M059J (cell line): ENCODE measurements at regions not wholly inside any gene's neighbourhood (a gene's known extent, or its start where the extent isn't known, plus 50 kb on each side); places are given as distances from the start of the nearest gene placed in this dataset.

Experiments used
- DNase-seq: peaks from one replicate; pipeline ENCODE4 v3.0.0-alpha.2; 2012; ENCODE audit warnings: low read depth

DNA sequence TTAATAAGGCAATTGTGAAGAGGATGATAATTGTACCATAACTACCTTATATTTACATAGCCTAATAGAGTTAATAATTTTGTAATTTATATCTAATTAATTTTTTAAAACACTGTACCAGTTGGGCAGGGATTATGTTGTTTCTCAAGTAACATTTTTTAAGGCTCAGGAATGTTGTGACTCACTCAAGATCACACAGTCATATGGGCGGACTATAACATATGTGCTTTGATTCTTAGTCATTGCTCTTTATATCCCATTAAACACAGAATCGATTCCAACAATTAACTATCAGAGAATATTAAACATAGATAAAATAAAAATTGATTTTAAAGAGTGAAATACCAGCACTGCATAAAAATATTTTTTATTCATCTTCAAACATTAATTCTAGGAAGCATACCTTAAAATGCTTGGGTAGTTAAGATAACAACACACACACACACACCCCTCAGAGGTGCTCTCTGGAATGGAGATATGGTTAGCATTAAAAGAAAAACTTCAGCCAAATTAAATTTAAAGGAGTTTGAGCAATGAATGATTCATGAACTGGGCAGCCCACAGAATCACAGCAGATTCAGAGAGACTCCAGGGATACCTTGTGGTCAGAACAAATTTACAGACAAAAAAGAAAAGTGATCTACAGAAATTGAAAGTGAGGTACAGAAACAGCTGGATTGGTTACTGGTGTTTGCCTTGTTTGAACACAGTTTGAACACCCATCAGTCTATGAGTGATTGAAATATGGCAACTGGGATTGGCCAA is 869.4 kb upstream of the ID2 start:
- no peak for DNase-seq

GRCh38 chr2:7813541-7814292 is 868.1 kb upstream of the ID2 start:
- no peak for DNase-seq

DNA sequence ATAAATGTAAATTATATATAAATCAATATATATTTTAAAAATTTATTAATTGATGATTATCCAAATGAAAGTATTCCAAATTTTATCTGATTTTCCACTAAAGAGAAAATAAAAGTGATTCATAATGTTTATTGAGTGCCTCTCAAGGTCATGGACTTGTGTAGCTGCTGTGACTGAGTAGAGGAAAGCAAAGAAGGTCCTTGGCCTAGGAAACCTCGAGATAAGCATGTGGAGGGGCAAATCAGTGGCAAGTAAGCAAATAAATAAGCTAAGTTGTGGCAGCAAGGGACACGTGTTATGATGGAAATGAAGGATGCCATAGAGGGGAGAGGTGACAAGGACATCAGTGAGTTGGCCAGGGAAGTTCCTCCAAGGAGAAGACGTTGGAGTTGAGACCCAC is 866.1 kb upstream of the ID2 start:
- no peak for DNase-seq

DNA sequence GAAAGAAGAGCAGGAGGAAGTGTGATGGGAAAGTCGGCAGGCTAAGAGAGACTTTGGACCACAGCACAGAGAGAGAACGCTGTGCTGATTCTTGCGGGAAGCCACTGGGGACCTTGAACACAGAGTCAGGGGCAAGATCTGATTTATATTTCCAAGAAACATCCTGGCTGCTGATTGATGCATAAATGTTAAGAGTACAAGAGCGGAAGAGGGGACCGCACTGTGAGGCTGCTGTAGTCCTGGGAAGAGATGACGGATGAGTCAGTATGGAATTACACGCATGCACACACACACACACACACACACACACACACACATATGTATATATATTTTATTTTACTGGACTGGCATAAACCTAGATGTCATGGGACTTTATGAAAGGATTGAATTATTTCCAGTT is 865.6 kb upstream of the ID2 start:
- DNase-seq = no peak

DNA sequence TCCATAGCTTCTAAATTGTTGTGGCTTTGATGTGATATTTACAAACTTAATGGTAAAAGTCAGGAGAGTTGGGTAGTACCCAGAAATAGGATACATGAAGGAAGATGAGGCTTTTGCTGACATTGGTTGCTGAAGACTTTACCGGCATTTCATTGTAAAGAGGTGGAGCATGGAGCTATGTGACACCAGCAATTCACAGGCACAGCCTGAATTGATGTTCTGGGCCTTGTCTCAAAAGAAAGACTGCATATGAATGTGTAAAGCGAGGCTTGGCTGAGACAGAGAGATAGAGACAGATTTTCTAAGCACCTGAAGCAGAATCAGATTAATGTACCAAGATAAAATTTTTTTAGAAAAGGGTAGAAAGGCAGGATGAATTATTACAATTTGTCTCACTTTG is 864.9 kb upstream of the ID2 start:
- DNase-seq = no peak

- DNase-seq = no peak
These were observed 862.5 kb upstream of the ID2 start for GRCh38 chr2:7819316-7819715.

DNA sequence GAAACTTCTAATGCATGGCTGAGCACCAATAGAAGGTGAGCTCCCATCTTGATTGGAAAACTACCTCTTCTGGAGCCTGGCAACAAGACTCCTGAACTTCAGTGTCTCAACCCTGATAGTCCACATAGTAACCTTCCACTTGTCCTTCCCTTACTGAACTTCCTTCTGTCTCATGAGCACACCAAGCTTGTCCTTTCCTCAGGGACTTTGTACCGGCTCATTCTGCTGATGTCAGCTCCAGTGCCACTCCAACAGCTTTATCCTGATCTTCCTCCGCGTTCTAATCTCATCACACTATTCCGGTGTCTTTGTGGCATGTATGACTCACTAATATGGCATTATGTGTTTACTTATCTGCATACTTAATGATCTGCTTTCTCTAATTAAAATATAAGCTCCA is 862.0 kb upstream of the ID2 start:
- no peak for DNase-seq

DNA sequence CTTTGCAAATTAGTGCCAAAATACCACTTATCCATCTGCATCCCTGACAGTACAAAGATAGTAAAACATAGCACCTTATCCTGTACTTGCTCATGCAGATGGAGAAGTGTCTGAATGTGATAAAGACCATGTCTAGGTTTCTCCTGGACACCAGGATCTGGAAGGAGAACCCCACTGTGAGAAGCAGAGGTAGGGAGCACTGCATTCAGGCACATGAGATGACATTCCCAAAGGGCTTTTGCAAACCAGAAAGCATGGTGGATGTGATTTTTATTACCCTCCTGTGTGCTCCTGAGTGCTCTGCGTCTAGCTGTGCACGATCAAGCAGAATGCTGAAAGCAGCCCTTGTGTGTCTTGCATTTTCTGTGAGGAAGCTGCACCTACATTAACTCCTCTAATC is 857.6 kb upstream of the ID2 start:
- no peak for DNase-seq

GRCh38 chr2:7825591-7826312 is 856.1 kb upstream of the ID2 start:
- DNase-seq = no peak

DNA sequence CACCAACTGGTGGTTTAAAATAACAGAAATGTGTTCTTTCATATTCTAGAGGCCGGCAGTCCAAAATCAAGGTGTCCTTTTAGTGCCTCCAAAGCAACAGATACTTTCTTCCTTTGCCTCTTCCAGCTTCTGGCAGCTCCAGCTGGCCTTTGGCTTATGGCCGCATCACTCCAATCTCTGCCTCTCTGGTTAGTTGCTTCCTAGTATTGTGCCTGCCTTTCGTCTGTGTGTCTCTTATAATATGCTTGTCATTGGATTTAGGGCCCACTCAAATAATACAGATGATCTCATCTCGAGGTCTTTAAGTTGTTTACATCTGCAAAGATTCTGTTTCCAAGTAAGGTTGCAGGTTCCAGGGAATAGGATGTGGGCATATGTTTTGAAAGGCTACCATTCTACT is 855.2 kb upstream of the ID2 start:
- no peak for DNase-seq

DNA sequence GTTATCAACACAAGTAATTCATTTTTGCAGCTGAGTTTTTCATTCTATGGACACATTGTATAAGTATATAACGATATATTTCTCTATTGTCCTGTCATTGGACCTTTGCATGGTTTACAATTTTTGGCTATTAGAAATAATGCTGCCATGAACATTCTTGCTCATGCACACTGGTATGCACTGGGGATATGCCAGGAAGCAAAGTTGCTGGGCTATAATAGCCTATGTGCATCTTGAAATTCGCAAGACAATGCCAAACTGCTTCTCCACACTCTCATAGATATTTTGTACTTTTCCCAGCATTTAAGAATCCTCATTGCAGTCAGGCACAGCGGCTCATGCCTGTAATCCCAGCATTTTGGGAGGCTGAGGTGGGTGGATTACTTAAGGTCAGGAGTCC is 852.6 kb upstream of the ID2 start:
- no peak for DNase-seq

DNA sequence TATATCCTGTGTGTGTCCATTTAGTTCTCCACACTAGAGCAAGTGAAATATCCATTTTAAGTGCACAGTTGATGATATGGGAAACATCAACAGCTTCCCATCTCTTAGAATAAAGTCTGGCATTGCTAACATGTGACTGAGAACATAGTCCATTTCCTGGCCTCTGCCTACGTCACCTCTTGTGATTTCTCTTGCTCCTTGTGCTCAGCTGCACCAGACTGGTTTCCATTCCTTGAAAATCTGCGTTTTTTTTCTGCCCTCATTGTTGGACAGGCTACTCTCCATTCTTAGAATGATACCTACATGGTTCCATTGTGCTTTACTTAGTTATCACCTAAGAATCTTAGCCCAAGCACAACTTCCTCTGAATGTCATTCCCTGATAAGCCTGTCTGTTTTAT is 851.2 kb upstream of the ID2 start:
- DNase-seq = no peak

DNA sequence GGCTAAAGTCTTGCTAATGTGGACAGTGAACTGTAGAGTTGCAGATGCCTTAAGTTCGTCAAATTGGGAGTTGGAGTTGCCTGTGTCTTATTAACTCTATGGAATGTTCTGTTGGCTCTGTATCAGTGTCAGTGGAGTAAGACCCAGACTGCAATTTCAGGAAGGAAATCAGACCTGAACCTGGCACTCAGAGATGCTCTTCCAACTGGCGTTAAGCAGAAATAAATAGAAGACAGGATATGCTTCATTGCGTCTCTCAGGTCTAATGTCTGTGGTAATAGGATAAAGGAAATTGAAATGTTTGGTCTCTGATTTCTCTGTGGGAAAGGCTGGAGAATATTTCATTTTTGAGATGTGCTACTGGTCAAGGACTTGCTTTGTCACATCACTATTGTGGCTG is 846.7 kb upstream of the ID2 start:
- no peak for DNase-seq

- no peak for DNase-seq
These were observed 845.9 kb upstream of the ID2 start for GRCh38 chr2:7835693-7836680.

DNA sequence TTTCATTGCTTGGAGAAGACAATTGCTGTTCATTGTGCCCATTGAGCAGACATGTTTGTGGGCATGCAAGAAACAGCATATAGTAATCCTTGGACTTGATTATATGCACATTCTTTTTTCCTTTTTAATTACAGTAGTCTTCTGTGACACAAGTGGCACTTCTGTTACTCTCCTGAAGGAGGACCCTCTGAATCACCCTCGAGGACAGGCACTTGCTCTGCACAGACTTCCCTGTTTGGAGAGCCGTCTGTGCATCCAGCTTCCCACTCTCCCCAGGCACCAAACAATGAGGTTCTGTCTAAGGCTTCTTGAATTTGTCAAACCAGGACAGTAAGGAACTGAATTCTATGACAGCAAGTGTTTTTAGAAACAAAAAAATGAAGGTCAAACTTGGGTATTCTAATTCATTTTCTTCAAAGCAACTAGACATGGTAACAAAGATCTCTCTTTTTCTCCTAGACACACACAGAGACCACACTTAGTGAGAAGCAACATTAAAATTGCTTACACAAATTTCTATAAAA is 844.6 kb upstream of the ID2 start:
- no peak for DNase-seq

DNA sequence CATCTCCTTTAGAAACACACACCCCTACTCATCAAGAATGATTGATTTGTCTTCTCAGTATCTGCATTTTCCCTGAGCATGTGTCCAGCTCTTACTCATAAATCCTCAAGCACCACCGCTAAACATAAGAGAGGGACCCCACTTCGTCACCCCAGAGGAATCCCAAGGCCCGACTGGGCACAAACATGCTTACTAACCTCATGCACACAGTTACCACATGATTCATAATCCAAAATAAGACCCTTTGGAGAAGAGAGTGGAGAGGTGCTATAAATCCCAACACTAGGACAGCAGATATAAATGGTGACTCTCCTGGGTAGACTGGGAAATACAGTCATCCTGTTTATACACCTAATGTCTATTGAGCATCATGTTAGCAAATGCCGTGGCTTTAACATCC is 843.2 kb upstream of the ID2 start:
- DNase-seq = no peak

GRCh38 chr2:7840651-7841380 is 841.0 kb upstream of the ID2 start:
- DNase-seq = no peak

DNA sequence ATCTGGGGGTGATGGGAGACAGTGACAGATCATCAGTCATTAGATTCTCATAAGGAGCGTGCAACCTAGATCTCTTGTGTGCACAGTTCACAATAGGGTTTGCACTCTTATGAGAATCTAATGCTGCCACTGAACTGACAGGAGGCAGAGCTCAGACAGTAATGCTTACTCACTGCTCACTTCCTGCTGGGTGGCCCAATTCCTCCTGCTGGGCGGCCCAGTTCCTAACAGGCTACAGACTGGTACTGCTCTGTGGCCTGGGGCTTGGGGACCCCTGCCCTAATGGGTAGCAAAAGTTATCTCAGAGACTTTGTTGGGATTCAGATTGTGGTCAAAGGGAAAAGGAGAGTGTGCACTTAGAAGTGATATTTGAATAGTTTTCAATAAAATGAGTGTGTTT is 840.1 kb upstream of the ID2 start:
- DNase-seq = no peak

GRCh38 chr2:7844414-7844965 is 837.4 kb upstream of the ID2 start:
- DNase-seq = no peak

DNA sequence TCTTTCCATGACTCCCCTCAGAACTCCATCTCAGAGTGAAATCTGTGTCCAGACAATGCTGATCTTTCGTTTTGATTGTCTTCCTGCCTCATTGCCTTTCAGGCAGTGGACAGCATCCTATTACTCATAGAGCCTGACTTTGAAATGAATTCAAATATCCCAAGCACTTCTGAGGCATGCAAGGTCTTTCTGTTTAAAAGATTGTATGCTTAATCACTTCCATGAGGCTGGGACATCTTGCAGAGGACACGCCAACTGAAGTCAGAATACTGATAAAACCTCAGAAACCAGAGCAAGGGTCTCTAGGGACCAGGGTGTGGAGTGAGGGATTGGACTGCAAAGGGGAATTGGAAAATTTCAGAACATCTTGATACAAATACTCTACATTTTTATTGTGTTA is 836.5 kb upstream of the ID2 start:
- no peak for DNase-seq
